GM18858 (cell line): ENCODE measurements at regions not wholly inside any gene's neighbourhood (a gene's known extent, or its start where the extent isn't known, plus 50 kb on each side); places are given as distances from the start of the nearest gene placed in this dataset.
"Not testable (repeated sequence)": the region's sequence is repeated elsewhere in the genome, so short reads cannot be mapped to it uniquely, and the experiment has no call there.

ENCODE experiments used
- ATAC-seq: cut with Tn5 transposase; IDR thresholded peaks from one replicate; pipeline ENCODE4 v1.9.1; 2021; ENCODE audit not compliant: unreplicated experiment

GRCh38 chr5:112026879-112027278 is 269.9 kb upstream of the NREP start:
- not testable (repeated sequence) for ATAC-seq

GRCh38 chr5:112025757-112026156 is 268.8 kb upstream of the NREP start:
- ATAC-seq: no peak

- no peak for ATAC-seq
These were observed 267.8 kb upstream of the NREP start for GRCh38 chr5:112024769-112025168.

- no peak for ATAC-seq
These were observed 267.2 kb upstream of the NREP start for GRCh38 chr5:112024221-112024620.

- ATAC-seq: no peak
These were observed 266.8 kb upstream of the NREP start for GRCh38 chr5:112023766-112024165.

GRCh38 chr5:112018846-112019245 is 261.9 kb upstream of the NREP start:
- no peak for ATAC-seq

- ATAC-seq: no peak
These were observed 260.0 kb upstream of the NREP start for GRCh38 chr5:112016980-112017379.

GRCh38 chr5:112014783-112015395 is 257.9 kb upstream of the NREP start:
- no peak for ATAC-seq

GRCh38 chr5:112013660-112014059 is 256.7 kb upstream of the NREP start:
- no peak for ATAC-seq

GRCh38 chr5:112012104-112012503 is 255.1 kb upstream of the NREP start:
- no peak for ATAC-seq

GRCh38 chr5:112010475-112010874 is 253.5 kb upstream of the NREP start:
- no peak for ATAC-seq

- no peak for ATAC-seq
These were observed 249.7 kb upstream of the NREP start for GRCh38 chr5:112006721-112007120.

GRCh38 chr5:112005623-112005930 is 248.6 kb upstream of the NREP start:
- ATAC-seq: no peak

- ATAC-seq: peak; percentile 89
These were observed 248.1 kb upstream of the NREP start for GRCh38 chr5:112004867-112005622.

- no peak for ATAC-seq
These were observed 245.4 kb upstream of the NREP start for GRCh38 chr5:112002376-112002775.

GRCh38 chr5:111999286-111999685 is 242.3 kb upstream of the NREP start:
- no peak for ATAC-seq

GRCh38 chr5:111998871-111999270 is 241.9 kb upstream of the NREP start:
- no peak for ATAC-seq

GRCh38 chr5:111997711-111998110 is 240.7 kb upstream of the NREP start:
- no peak for ATAC-seq

GRCh38 chr5:111997308-111997707 is 240.3 kb upstream of the NREP start:
- no peak for ATAC-seq

GRCh38 chr5:111996574-111996973 is 239.6 kb upstream of the NREP start:
- ATAC-seq: no peak

- ATAC-seq: no peak
These were observed 238.7 kb upstream of the NREP start for GRCh38 chr5:111995701-111996100.

GRCh38 chr5:111993242-111993641 is 236.2 kb upstream of the NREP start:
- peak; percentile 60 for ATAC-seq

- peak; percentile 73 for ATAC-seq
These were observed 227.1 kb upstream of the NREP start for GRCh38 chr5:111984044-111984443.
